Skeletal muscle satellite cell (primary cell): ENCODE measurements at regions not wholly inside any gene's neighbourhood (a gene's known extent, or its start where the extent isn't known, plus 50 kb on each side); places are given as distances from the start of the nearest gene placed in this dataset.

Experiments used
- H3K27me3 ChIP-seq: 2 replicates; pipeline ENCODE4 v1.7.0; 2013; ENCODE audit warnings: low read length; ENCODE audit not compliant: control insufficient read depth, insufficient read depth
- H3K36me3 ChIP-seq: 2 replicates; pipeline ENCODE4 v1.7.0; 2013; ENCODE audit warnings: mild to moderate bottlenecking, control low read depth, low read length; ENCODE audit not compliant: insufficient read depth
- H3K4me1 ChIP-seq: 2 replicates; pipeline ENCODE4 v1.7.0; 2013; ENCODE audit warnings: low read length; ENCODE audit not compliant: control insufficient read depth, insufficient read depth
- H3K4me2 ChIP-seq: 2 replicates; pipeline ENCODE4 v1.7.0; 2013; ENCODE audit warnings: mild to moderate bottlenecking, low read length
- H3K4me3 ChIP-seq: 2 replicates; pipeline ENCODE4 v1.7.0; 2013; ENCODE audit warnings: low read length
- H3K9ac ChIP-seq: 2 replicates; pipeline ENCODE4 v1.7.0; 2013; ENCODE audit warnings: mild to moderate bottlenecking, low read depth, low read length, moderate library complexity
- H3K9me3 ChIP-seq: replicated peaks from 2 replicates; pipeline ENCODE4 v1.7.0; 2013; ENCODE audit warnings: mild to moderate bottlenecking, control low read depth, low read length

DNA sequence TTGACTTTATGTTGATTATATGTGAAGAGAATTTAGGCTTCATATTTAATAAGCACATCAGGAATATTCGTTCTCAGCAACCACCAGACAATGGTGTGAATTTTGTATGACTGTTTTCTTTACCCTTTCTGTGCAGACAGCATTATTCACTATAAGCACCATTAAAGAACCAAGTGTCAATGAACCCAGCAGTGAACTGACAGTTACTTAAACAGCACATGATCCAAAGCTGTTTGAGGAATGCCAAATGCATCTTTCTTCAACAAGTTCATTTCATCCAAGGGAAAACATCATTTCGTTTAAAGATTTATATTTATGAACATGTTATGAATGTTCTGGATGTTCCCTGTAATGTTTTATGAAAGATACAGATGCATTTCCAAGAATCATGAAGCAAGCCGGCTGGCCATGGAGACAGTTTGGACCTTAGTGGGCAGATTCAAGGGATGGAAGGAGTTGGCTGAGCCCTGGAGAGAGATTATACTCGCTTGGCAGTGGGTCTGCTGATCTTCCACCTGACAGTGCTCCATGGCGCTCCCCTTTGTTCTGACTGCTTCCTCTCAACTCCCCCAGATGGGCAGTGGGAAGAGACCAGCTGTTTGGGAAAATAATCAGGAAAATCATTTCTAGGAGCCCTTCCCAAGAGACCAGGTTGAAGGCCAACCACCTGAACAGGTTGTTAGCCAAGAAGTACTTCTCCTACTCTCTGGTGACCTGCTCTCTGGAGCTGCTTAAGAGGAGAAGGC is 326.0 kb upstream of the RSPO3 start:
- Histone ChIP-seq H3K9ac (no peak overlapping the region), H3K27me3 (no peaks in the 10 kb centered on the region), H3K4me1 (no peaks in the 10 kb centered on the region), H3K36me3 (no peaks in the 10 kb centered on the region), H3K4me3 (no peak overlapping the region), H3K4me2 (no peak overlapping the region), H3K9me3 (no peaks in the 10 kb centered on the region)

DNA sequence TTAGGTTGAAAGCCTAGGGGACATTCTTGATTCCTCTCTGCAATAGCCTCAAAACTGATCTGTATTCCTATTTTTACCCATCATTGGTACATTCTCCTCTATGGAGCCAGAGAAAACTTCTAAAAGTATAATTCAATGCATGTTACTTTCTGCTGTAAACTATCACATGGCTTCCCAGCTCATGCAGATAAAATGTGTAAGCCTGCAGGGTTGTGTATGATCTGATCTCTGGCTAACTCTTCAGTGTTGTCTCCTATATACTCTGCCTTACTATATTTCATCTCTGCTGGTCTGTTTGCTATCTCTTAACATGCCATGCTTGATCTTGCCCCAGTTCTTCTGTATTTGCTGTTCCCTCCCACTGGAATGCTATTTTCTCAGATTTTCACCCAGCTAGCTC is 323.3 kb upstream of the RSPO3 start:
- H3K36me3 ChIP-seq = no peaks in the 10 kb centered on the region
- no peak overlapping the region for H3K4me3 ChIP-seq
- no peaks in the 10 kb centered on the region for H3K9me3 ChIP-seq
- no peaks in the 10 kb centered on the region for H3K27me3 ChIP-seq
- H3K9ac ChIP-seq = no peak overlapping the region
- no peaks in the 10 kb centered on the region for H3K4me1 ChIP-seq
- H3K4me2 ChIP-seq = no peak overlapping the region

DNA sequence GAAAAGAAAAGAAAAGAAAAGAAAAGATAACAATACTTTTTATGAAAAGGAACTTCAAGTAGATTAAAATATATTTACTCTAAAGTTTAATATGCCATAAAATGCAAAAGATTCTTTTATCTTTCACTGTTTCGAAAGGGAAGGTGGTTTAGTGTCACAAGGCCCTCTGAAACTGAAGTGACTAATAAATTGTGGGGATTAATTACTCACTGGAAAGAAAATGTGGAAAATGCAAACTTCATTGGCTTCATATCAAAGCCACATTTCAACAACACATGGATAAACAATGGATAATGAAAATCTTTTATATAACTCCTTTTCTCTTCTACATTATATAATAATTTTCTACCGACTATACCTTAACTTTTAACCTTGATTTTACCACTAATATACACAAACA is 320.5 kb upstream of the RSPO3 start:
- H3K4me1 ChIP-seq = no peaks in the 10 kb centered on the region
- no peaks in the 10 kb centered on the region for H3K36me3 ChIP-seq
- no peak overlapping the region for H3K4me3 ChIP-seq
- no peak overlapping the region for H3K9ac ChIP-seq
- no peaks in the 10 kb centered on the region for H3K27me3 ChIP-seq
- H3K9me3 ChIP-seq = no peaks in the 10 kb centered on the region
- H3K4me2 ChIP-seq = no peak overlapping the region

- Histone ChIP-seq H3K9me3 (no peaks in the 10 kb centered on the region), H3K36me3 (no peaks in the 10 kb centered on the region), H3K4me3 (no peak overlapping the region), H3K4me2 (no peak overlapping the region), H3K27me3 (no peaks in the 10 kb centered on the region), H3K4me1 (peaks cover 4% of the 10 kb centered on the region), H3K9ac (no peak overlapping the region)
Observed at GRCh38 chr6:126803769-126804168, 314.7 kb upstream of the RSPO3 start.

DNA sequence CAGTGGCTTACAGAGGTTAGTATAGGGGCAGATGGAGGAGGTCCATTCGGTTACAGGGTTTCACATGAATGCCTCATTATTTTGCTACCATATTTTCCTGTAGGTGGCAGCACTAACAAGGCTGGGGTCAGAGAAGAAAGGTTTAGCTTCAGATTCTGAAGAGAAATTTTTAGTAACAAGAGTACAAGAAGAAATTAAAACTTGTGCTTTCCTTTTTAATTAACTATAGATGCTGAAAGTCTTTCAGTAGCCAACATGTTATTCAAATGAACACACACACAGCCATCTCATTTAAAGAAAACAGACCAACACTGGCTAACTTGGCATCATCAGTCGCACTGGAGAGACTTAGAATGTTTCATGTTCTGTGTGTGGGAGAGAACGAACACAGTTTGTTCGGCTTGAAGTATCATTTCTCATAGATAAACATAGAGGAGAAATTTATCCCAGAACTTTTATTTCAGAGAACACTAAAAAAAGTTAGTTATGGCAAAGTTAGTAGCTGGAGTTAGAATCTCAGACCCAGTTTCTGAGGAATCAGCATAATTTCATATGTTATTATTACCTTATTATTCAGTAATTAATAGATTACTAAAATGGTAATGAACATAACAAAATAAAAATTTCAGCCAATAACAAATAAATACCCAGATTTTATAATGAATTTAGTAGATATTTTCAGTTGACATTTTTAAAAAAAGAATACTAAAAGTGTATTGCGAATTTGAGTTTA is 314.0 kb upstream of the RSPO3 start:
- Histone ChIP-seq H3K4me1 (peaks cover 4% of the 10 kb centered on the region), H3K4me2 (no peak overlapping the region), H3K36me3 (no peaks in the 10 kb centered on the region), H3K4me3 (no peak overlapping the region), H3K27me3 (no peaks in the 10 kb centered on the region), H3K9ac (no peak overlapping the region), H3K9me3 (no peaks in the 10 kb centered on the region)

- no peaks in the 10 kb centered on the region for H3K36me3 ChIP-seq
- no peak overlapping the region for H3K4me2 ChIP-seq
- H3K4me1 ChIP-seq = peaks cover 4% of the 10 kb centered on the region
- H3K9me3 ChIP-seq = no peaks in the 10 kb centered on the region
- no peak overlapping the region for H3K9ac ChIP-seq
- H3K27me3 ChIP-seq = no peaks in the 10 kb centered on the region
- no peak overlapping the region for H3K4me3 ChIP-seq
Observed at GRCh38 chr6:126805861-126806260, 312.6 kb upstream of the RSPO3 start.

DNA sequence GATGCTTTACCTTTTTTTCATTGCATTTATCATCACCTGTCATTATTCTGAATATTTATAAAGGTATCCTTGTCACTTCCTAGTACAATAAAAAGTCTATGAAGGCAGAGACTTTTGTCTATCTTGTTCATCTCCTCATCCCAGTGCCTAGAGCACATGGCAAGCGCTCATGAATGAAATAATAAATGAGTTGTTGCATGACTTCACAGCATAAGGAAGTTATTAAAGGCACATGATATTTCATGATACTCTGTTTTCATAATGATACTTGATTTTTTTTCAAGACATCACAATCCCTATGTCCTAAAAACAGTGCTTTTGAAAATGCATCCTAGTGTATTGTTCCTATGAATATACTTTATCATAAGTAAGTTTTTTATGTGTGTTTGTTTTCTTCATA is 310.6 kb upstream of the RSPO3 start:
- H3K4me1 ChIP-seq = peaks cover 21% of the 10 kb centered on the region
- no peak overlapping the region for H3K4me3 ChIP-seq
- H3K36me3 ChIP-seq = no peaks in the 10 kb centered on the region
- H3K9ac ChIP-seq = no peak overlapping the region
- H3K9me3 ChIP-seq = no peaks in the 10 kb centered on the region
- no peaks in the 10 kb centered on the region for H3K27me3 ChIP-seq
- H3K4me2 ChIP-seq = no peak overlapping the region

GRCh38 chr6:126811321-126811720 is 307.1 kb upstream of the RSPO3 start:
- H3K9me3 ChIP-seq = no peaks in the 10 kb centered on the region
- H3K27me3 ChIP-seq = no peaks in the 10 kb centered on the region
- peaks cover 19% of the 10 kb centered on the region for H3K4me1 ChIP-seq
- H3K36me3 ChIP-seq = no peaks in the 10 kb centered on the region
- H3K9ac ChIP-seq = no peak overlapping the region
- H3K4me2 ChIP-seq = no peak overlapping the region
- no peak overlapping the region for H3K4me3 ChIP-seq

- H3K4me2 ChIP-seq = peak overlapping the region; percentile 15
- H3K4me3 ChIP-seq = no peak overlapping the region
- H3K9me3 ChIP-seq = no peaks in the 10 kb centered on the region
- H3K27me3 ChIP-seq = no peaks in the 10 kb centered on the region
- H3K36me3 ChIP-seq = no peaks in the 10 kb centered on the region
- H3K9ac ChIP-seq = no peak overlapping the region
- H3K4me1 ChIP-seq = peaks cover 19% of the 10 kb centered on the region
Observed at GRCh38 chr6:126812010-126812409, 306.5 kb upstream of the RSPO3 start.

- Histone ChIP-seq H3K27me3 (no peaks in the 10 kb centered on the region), H3K4me2 (peak overlapping the region; percentile 15), H3K36me3 (no peaks in the 10 kb centered on the region), H3K4me3 (no peak overlapping the region), H3K4me1 (peaks cover 19% of the 10 kb centered on the region), H3K9ac (no peak overlapping the region), H3K9me3 (no peaks in the 10 kb centered on the region)
Observed at GRCh38 chr6:126812651-126813050, 305.8 kb upstream of the RSPO3 start.

- H3K4me2 ChIP-seq = no peak overlapping the region
- peaks cover 12% of the 10 kb centered on the region for H3K4me1 ChIP-seq
- no peaks in the 10 kb centered on the region for H3K27me3 ChIP-seq
- H3K9me3 ChIP-seq = no peaks in the 10 kb centered on the region
- no peak overlapping the region for H3K4me3 ChIP-seq
- no peaks in the 10 kb centered on the region for H3K36me3 ChIP-seq
- H3K9ac ChIP-seq = no peak overlapping the region
Observed at GRCh38 chr6:126820634-126821033, 297.8 kb upstream of the RSPO3 start.

- no peaks in the 10 kb centered on the region for H3K9me3 ChIP-seq
- H3K27me3 ChIP-seq = no peaks in the 10 kb centered on the region
- no peak overlapping the region for H3K4me2 ChIP-seq
- no peak overlapping the region for H3K4me3 ChIP-seq
- no peak overlapping the region for H3K9ac ChIP-seq
- H3K4me1 ChIP-seq = peaks cover 20% of the 10 kb centered on the region
- no peaks in the 10 kb centered on the region for H3K36me3 ChIP-seq
Observed at GRCh38 chr6:126821706-126822105, 296.8 kb upstream of the RSPO3 start.
